GM13976 (cell line): ENCODE measurements at regions not wholly inside any gene's neighbourhood (a gene's known extent, or its start where the extent isn't known, plus 50 kb on each side); places are given as distances from the start of the nearest gene placed in this dataset.
"Not testable (repeated sequence)": the region's sequence is repeated elsewhere in the genome, so short reads cannot be mapped to it uniquely, and the experiment has no call there.

ENCODE experiments used
- DNase-seq: peaks from one replicate; pipeline ENCODE4 v3.0.0; 2012; ENCODE audit warnings: low spot score
- in situ Hi-C: fragments of 300-500 bp; cut with MboI; formaldehyde crosslinking; loops from one replicate; pipeline ENCODE4 v1.12.0; 2022; ENCODE audit warnings: low sequenced_read_pairs, mixed read lengths, inconsistent platforms; ENCODE audit not compliant: unreplicated experiment
- TF ChIP-seq, protein P1 (sequence below): IDR thresholded peaks from 2 replicates; pipeline ENCODE4 v1.5.1; 2012; ENCODE audit warnings: borderline replicate concordance, mild to moderate bottlenecking; ENCODE audit not compliant: insufficient read depth; ENCODE audit errors: extremely low read depth, missing control alignments, control extremely low read depth

DNA sequence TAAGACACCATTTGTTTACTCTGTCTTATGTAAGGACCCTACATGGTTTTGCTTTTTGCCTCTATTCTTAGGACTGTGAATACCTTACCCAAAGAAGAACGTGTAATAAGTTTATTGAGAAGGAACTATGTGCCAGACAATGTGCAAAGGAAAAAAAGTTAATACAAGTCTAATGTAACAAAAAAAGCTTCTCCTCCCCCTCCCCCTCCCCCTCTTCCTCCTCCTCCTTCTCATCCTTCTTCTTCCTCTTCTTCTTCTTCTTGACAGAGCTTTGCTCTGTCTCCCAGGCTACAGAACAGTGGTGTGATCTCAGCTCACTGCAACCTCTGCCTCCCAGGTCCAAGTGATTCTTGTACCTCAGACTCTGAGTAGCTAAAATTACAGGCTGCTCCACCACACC is 50.9 kb upstream of the MITF start:
- TF ChIP-seq, protein P1, sequence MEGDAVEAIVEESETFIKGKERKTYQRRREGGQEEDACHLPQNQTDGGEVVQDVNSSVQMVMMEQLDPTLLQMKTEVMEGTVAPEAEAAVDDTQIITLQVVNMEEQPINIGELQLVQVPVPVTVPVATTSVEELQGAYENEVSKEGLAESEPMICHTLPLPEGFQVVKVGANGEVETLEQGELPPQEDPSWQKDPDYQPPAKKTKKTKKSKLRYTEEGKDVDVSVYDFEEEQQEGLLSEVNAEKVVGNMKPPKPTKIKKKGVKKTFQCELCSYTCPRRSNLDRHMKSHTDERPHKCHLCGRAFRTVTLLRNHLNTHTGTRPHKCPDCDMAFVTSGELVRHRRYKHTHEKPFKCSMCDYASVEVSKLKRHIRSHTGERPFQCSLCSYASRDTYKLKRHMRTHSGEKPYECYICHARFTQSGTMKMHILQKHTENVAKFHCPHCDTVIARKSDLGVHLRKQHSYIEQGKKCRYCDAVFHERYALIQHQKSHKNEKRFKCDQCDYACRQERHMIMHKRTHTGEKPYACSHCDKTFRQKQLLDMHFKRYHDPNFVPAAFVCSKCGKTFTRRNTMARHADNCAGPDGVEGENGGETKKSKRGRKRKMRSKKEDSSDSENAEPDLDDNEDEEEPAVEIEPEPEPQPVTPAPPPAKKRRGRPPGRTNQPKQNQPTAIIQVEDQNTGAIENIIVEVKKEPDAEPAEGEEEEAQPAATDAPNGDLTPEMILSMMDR = no peak
- in situ Hi-C loops = no loop called here
- no peak for DNase-seq

DNA sequence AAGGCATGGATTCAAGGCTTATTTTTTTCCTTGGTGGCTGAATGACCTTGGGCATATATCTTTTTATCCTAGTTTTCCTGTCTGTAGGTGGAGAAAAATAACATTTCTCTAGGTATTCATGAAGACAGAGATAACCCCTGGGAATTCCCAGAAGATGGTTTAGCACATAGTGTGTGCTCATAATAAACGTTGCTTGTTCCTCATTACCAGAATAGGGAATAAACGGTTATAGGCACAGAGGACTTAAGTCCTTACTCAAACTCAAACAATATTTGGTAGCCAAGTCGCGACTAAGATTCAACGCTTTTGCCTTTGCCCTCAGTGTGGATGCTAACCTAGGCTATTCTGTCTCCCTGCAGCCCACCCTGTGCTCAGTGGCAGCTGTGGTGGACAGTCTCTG is 51.6 kb upstream of the MITF start:
- in situ Hi-C loops = no loop called here
- TF ChIP-seq, protein P1 = no peak
- DNase-seq = no peak

DNA sequence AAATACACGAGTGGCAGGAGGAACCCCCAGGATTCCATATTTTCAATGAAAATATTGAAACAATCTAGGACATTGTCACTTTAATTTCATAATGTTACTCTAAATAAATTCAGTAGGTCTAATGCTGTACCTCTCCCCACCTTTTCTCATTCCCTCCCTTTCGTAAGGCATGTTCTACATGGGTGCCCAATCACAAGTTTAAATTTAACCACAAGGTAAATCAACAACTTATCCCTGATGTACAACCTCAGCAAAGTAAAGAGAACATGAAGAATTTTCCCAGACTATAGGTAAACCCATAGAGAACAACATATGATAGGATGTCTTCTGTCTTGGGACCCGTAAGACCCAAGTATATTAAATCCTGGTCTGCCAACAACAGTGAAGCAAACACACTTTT is 53.2 kb upstream of the MITF start:
- in situ Hi-C loops = no loop called here
- DNase-seq = no peak

DNA sequence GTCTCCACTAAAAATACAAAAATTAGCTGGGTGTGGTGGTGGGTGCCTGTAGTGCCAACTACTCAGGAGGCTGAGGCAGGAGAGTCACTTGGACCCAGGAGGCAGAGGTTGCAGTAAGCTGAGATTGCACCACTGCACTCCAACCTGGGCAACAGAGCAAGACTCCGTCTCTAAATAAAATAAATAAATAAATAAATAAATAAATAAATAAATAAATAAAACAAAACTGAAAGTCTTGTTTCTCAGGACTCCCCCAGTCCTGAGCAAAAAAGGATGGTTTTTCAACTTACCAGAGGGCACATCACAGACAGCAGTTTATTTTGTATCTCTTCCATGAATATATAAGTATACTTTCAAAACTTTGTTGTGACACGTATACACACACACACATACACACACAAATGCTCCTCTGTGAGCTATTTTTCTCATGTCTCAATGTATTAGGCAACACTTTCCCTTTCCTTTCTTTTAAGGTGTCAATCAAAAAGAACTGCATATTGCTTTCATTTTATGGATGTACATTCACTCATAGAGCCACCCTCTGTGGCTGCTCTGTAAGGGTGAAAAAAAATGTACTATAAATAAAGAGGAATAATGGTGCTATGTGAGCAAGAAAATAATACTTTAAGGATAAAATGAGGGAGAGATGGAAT is 54.8 kb upstream of the MITF start:
- DNase-seq = no peak

More for the DNA sequence above, 53.2 kb upstream of the MITF start:
- TF ChIP-seq, protein P1 = no peak

DNA sequence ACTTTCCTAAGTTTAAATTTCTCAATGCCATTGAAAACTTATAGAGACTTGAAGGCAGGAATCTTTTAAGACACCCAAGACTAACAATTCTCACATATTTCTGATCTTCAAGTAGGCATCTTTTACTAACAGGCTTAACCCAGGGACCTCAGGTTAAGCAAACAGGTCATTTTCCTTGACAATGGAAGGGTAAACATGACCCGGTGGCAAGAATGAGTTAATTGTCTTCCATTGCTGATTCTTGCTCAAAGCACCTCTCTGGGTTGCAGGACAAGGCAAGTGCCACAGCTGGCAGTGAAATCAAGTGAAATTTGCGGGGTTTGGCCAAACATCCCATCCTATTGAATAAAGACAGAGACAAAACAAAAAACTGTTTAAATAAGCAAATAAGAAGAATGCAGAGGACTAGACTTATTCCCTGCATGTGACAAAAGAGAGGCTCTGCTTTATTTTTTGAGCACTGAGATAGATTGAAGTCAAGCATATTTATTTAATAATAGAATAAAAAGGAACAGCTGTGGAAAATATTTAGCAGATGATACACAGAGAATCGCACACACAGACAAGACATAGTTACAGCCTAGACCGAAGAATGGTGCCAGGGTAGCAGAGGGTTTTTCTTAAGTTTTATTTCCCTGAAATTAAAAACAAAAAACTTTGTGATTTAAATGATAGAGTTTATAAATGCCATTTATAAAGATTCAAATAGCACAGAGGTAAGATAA is 56.0 kb upstream of the MITF start:
- DNase-seq = no peak
- TF ChIP-seq, protein P1 = no peak
- in situ Hi-C loops = no loop called here

More for the DNA sequence above, 54.8 kb upstream of the MITF start:
- TF ChIP-seq, protein P1 = no peak
- in situ Hi-C loops = no loop called here

DNA sequence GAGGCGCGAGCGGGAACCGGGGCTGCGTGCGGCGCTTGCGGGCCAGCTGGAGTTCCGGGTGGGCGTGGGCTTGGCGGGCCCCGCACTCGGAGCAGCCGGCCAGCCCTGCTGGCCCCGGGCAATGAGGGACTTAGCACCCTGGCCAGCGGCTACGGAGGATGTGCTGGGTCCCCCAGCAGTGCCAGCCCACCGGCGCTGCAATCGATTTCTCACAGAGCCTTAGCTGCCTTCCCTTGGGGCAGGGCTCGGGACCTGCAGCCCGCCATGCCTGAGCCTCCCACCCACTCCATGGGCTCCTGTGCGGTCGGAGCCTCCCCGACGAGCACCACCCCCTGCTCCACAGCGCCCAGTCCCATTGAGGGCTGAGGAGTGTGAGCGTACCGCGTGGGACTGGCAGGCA is 61.8 kb upstream of the MITF start:
- in situ Hi-C loops, DNase-seq: not testable (repeated sequence)

DNA sequence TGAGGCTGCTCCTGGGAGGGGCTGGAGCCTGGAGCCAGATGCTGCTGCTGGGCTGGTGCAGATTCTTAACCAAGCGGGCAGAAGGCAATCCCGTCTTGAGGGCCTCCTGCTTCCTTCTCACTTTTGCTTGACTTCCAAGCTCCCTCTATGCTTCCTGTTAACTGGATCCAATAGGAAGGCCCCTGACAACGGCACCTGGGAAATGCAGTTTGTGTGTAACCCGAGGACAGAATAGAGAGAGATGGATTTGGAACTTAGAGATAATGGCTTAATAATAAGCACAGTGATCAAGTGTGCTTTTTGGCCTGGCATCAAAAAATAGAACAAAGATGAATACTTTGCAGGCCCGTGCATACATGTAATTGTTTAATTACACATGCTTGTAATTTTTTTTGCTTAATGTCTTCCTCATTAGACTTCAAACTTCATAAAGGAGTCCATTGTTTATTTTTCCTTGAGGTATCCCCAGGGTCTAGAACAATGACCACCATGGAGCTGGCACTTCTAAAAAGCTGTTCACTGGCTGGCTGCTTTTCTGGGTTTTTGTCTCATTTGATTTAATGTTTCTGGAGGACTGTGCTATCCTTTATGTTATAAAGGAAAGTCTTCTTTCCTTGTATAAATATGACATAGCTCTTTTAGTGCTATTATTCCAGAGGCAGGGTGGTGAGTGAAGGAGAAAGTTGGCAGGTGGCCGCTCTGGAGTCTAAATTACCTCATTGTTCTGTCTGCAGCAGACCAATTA is 63.3 kb upstream of the MITF start:
- no peak for DNase-seq
- TF ChIP-seq, protein P1 = no peak
- in situ Hi-C loops = no loop called here
